ENCODE measurements at regions not wholly inside any gene's neighbourhood (a gene's known extent, or its start where the extent isn't known, plus 50 kb on each side); places are given as distances from the start of the nearest gene placed in this dataset.

DNA sequence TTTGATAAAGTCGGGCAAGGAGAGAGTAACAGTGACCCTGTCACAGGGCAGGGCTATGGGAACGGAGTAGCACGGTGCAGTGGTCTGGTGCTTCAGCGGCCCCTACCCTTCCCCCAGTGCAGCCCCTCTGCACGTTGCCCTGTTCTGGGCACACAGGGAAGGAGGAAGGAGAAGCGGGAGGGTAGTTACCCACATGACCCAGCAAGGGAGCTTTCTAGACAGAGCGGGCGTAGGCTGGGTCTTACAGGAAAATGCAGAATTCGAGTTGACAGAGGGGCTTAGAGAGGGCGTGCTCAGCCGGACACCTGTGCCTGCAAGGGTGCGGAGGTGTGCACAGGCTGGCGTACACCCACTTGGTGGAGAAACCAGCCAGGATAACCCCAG lies 341.2 kb downstream of the NPHP4 start:
- DNase-seq = no peak

DNA sequence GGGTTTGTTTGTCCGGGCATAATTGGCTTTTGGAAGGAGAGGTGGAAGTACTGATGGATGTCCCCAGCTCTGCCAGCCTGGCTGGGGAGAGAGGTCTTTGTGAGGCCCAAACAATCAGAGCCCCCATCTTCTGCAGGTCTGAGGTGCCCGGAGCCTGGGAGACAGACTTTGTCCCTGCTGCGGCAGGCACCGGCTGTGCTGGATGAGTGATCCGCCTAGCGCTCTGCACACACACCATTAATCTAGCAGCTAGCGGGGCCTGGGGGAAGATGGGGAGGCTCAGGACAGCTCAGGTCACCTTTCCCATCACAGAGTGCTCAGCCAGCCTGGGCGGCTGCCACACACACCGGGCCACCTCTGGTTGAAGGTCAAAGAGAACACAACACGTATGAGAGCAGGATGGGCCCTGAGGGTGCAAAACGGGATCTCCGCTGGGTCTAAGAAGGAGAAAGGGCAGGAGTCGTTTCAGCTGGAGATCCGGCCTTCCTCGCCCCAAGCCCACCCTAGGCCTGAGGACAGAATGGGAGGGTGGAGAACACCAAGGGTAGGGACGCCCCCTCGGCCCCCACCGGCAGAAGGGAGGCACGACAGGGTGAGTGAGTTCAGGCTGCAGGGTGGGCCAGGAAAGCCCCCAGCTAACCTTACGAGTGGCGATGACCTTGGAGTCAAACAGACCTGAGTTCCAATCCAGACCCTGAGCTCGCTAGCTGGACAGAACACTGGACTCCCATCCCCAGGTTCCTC lies 341.8 kb downstream of the NPHP4 start:
- no peak for DNase-seq

GRCh38 chr1:5649795-5650194 lies 342.4 kb downstream of the NPHP4 start:
- no peak for DNase-seq

DNA sequence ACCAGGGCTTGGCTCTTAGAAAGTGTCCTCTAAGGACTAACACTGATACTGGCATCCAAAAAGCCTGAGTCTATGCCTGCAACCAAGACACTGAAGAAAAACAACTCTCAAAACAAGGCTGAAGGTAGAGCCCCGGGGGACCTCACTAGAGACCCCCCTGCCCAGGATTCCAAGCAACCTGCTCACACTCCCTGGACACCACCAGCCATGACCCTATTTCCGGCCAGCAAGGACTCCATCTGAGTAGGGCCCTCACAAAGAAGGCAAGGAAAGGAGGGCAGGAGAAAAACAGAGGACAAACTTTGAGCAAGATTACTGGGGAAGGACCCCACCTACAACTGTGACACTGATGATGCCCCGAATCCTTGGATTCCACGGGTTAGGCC lies 343.1 kb downstream of the NPHP4 start:
- DNase-seq = no peak

GRCh38 chr1:5648410-5649165 lies 343.6 kb downstream of the NPHP4 start:
- no peak for DNase-seq

DNA sequence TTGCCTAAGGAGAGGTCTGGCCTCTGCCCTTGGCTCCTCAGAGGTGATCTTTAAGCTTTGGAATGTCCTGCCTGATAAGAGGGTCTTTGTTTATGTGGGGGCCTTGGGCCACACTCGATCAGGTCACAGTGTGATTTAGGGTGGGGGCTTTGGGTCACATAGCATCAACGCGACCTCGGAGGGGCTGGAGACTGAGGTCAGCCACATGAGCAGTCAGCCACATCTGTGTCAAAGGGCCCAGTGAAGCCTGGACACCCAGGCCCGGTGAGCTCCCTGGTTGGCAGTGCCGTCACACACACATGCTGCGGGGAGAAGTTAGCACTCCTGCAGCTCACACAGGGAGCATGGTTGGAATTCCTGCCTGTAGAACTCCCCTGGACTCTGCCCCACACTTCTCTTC lies 345.0 kb downstream of the NPHP4 start:
- no peak for DNase-seq

- DNase-seq = no peak
Observed at GRCh38 chr1:5646486-5647149, 345.6 kb downstream of the NPHP4 start.

- DNase-seq = no peak
Observed at GRCh38 chr1:5645929-5646328, 346.3 kb downstream of the NPHP4 start.

DNA sequence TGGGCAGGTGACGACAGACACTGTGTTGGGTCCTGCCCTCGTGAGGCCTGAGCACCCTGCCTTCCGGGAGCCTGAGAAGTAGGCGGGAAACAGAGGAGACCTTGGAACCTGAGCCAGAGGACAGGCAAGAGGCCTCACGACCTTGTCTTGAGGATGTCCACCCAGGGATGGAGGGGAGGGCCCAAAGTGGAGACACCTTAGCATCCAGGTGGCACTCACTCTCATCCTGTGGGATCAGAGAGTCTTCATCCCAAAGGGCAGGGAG lies 347.2 kb downstream of the NPHP4 start:
- DNase-seq = no peak

GRCh38 chr1:5644281-5645134 lies 347.7 kb downstream of the NPHP4 start:
- no peak for DNase-seq

DNA sequence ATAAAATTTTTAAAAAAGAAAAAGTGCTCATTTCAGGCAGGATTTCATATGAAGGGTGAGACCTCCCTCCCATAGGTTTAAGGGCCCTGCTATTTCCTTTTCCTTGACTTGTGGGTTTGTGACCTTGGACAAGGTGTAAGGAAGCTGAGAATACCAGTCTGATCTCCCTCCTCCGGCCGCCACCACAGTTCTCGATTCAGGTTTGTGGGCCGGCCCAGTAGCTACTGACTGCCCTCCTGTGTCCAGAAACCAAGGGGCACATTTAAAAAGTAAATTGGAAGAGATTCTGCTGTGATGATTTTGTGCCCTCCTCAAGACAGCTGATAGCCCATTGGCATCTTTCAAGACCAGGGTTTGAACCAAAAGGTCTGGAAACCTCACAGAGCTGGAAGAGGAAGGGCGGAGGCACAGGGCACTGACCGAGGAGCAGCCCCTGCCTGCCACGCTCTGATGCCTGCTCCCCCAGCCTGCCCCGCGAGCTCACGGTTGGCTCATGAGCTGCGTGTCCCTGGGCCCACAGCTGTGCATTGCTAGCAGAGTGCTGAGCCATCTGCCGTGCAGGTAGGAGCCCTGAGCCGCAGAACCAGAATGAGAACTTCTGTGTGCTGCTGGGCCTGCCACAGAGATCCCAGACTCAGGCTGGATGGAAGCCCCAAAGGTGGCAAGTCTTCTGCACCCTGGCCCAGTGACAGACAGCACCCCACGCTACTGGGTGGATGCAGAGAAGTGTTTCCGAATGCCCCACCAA lies 348.7 kb downstream of the NPHP4 start:
- DNase-seq = no peak

DNA sequence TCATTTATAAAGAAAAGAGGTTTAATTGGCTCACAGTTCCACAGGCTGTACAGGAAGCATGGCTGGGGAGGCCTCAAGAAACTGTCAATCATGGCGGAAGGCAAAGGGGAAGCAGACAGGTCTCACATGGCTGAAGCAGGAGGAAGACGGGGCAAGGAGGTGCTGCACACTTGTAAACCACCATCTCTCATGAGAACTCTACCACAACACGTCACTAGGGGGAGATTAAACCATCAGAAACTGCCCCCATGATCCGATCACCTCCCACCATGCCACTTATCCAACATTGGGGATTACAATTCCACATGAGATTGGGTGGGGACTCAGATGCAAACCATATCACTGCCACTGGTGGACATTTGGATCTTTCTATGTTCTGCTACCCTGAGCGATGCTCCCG lies 351.4 kb downstream of the NPHP4 start:
- DNase-seq = no peak

DNA sequence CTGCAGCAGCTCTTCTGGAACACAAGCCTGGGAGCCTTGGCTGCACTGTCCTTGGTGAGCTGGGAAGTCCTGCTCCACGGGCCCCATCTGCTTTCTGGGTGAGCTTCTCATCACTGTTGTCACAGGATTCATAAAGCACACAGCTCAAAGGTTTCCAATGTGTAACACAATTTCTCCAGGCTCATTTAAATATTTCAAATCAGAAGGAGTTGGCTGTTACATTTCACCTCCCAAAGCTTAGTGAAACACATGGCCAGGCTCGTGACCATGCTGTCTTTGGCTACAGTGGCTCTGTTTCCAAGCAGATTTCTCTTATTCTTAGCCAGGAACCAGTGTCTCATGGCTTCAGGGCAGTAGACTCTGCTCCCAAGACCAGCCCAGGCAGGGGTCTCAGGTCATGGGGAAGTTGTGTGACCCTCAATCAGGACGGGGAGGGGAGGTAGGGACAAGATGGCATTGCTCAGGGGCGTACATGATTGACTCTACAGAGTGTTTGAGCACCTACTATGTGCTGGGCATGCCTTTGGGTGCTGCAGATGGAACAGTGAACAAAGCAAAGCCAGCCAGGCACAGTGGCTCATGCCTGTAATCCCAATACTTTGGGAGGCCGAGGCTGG lies 353.0 kb downstream of the NPHP4 start:
- DNase-seq = no peak

GRCh38 chr1:5638582-5638981 lies 353.6 kb downstream of the NPHP4 start:
- no peak for DNase-seq

DNA sequence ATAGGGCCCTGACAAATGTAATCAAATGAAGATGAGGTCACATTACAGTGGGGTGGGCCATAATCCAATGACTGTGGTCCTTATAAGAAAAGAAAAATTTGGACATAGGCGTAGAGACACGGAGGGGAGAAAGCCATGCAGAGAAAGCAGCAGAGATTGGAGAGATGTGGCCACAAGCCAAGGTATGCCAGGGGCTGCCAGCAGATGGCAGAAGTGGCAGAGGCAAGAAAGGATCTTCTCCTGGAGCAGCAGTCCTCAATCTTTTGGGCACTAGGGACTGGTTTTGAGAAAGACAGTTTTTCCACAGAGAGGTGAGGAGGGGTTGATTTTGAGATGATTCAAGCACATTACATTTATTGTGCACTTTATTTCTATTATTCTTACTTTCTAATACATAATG lies 355.1 kb downstream of the NPHP4 start:
- DNase-seq = no peak

GRCh38 chr1:5634893-5635292 lies 357.3 kb downstream of the NPHP4 start:
- no peak for DNase-seq

GRCh38 chr1:5632814-5633213 lies 359.4 kb downstream of the NPHP4 start:
- no peak for DNase-seq

GRCh38 chr1:5632224-5632623 lies 360.0 kb downstream of the NPHP4 start:
- no peak for DNase-seq

GRCh38 chr1:5628416-5628815 lies 363.8 kb downstream of the NPHP4 start:
- DNase-seq = no peak

DNA sequence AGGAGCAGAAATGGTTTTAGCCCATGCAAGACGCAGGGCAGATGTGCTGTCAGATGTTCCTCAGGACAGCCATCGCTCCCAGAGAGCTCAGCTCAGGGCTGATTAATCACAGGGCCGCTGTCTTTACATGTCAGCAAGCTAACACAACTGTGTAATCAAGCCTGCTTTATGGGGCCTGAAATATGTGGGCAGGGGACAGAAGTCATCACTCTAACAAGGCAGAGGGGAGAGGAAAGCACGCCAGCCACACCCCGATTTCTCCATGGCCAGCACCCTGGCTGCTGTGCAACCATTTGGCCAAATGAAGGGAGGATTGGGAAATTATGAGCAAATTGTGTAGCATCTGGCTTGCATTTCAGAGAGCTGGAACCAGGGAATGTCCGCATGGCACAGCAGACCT lies 368.8 kb downstream of the NPHP4 start:
- DNase-seq = no peak

GRCh38 chr1:5622412-5622811 lies 369.8 kb downstream of the NPHP4 start:
- no peak for DNase-seq

DNA sequence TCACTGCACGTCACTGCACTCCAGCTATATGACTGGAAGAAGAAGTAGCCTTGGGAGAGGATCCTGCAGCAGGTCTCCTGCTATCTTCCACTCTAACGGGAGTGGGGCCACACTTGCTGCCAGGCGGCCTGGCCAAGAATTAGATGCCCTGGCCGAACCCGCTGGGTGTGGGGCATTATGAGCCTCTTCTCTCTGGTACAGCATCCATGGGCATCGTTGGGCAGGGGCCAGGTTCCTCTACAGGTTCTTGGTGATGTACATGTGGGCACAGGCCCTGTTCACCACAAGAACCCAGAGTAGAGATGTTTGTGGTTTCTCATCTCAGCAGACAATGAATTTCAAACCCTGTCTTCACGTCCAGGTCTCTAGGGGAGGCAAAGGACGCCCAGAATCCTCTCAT lies 370.5 kb downstream of the NPHP4 start:
- no peak for DNase-seq
